ENCODE measurements at regions not wholly inside any gene's neighbourhood (a gene's known extent, or its start where the extent isn't known, plus 50 kb on each side); places are given as distances from the start of the nearest gene placed in this dataset.

DNA sequence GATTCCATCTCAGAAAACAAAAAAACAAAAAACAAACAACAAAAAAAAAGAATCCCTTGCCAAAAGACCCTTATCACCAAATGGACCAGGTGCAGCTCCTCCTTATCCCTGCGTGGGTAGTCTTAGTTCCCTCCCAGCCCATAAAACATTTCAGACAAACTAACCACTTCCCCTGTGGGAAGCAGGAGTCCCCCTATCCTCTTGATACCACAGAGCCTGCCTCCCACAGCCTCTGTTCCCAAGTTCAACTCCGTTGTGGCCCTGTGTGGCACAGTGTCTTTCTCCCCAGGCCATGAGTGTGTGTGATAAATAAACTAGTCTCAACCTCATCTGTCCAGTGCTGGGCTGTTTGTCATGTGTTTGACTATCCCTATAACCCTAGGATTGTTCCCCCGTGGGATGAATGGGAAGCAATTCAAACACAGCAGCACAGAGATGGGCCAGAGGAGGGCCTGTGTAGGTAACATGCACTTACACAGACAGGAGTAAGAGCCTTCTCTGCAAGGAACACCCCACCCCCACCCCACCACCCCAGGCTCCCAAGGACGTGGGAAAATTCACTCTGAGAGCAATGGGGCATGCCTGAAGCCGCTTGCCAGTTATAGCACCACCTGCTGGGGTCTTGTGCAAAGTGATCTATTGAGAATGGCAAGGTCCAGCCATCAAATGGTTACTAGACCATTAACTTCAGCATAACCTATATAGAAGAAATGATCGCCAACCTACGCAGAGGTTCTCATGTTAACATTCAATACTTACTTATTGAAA, 147.1 kb upstream of the GHITM start:
- TF ChIP-seq, protein P1, sequence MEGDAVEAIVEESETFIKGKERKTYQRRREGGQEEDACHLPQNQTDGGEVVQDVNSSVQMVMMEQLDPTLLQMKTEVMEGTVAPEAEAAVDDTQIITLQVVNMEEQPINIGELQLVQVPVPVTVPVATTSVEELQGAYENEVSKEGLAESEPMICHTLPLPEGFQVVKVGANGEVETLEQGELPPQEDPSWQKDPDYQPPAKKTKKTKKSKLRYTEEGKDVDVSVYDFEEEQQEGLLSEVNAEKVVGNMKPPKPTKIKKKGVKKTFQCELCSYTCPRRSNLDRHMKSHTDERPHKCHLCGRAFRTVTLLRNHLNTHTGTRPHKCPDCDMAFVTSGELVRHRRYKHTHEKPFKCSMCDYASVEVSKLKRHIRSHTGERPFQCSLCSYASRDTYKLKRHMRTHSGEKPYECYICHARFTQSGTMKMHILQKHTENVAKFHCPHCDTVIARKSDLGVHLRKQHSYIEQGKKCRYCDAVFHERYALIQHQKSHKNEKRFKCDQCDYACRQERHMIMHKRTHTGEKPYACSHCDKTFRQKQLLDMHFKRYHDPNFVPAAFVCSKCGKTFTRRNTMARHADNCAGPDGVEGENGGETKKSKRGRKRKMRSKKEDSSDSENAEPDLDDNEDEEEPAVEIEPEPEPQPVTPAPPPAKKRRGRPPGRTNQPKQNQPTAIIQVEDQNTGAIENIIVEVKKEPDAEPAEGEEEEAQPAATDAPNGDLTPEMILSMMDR (IDR thresholded peaks at IDR 0.05), result no peak
- no peak for TF ChIP-seq POLR2A (IDR thresholded peaks at IDR 0.05)
- no peak for TF ChIP-seq EP300 (IDR thresholded peaks at IDR 0.05)
